GM10266 (cell line): ENCODE measurements at regions not wholly inside any gene's neighbourhood (a gene's known extent, or its start where the extent isn't known, plus 50 kb on each side); places are given as distances from the start of the nearest gene placed in this dataset.
"Not testable (repeated sequence)": the region's sequence is repeated elsewhere in the genome, so short reads cannot be mapped to it uniquely, and the experiment has no call there.

Experiments
- DNase-seq: peaks from one replicate; pipeline ENCODE4 v3.0.0; 2012; ENCODE audit errors: extremely low spot score
- CTCF ChIP-seq: IDR thresholded peaks from 2 replicates; pipeline ENCODE4 v1.5.1; 2012; ENCODE audit warnings: mild to moderate bottlenecking, low read depth; ENCODE audit not compliant: control insufficient read depth, insufficient read depth; ENCODE audit errors: missing control alignments

GRCh38 chr15:79724804-79725203 lies 172.0 kb downstream of the MTHFS start:
- no peak for DNase-seq
- no peak for TF ChIP-seq CTCF

GRCh38 chr15:79728867-79729266 lies 167.9 kb downstream of the MTHFS start:
- no peak for TF ChIP-seq CTCF
- no peak for DNase-seq

DNA sequence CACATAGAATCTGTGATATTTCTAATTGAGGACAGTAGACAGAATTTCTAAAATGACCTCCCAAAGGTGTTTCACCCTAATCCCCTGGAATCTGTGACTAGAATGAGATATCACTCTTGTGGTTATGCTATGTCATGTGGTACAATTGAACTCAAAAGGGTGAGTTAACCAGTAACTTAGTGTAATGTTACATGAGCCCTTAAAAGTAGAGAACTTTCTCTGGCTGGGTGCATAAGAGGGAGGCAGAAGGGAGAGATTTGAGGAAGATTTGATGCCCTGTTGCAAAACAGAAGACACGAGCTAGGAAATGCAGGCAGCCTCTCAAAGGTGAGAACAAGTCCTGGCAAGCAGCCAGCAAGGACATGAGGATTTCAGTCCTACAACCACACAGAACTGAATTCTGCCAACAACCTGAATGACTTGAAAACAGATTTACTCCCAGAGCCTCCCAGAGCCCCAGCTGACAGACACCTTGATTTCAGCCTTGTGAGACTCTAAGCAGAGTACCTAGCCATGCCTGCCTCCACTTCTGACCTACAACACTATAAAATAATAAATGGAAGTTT lies 160.3 kb downstream of the MTHFS start:
- no peak for TF ChIP-seq CTCF
- no peak for DNase-seq

DNA sequence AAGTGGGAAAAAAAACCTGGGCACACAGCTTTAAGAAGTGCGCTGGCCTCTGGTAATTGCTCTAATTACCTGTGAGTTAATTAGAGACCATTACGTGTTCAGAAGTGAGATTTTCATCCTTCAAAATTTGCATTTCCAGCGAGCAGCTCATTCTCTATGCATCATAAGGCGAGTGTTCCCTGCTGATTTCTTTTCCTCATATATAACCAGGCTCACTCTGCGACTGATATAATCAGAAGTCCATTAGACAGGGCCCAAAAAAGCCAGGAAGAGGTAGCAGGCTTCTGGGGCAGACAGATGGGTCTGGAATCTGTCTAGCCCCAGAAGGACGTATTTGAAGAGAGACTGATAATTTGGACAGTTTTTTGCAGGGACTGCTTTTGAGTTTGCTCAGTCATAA lies 158.7 kb downstream of the MTHFS start:
- TF ChIP-seq CTCF = no peak
- no peak for DNase-seq

- no peak for TF ChIP-seq CTCF
- DNase-seq = no peak
Observed at GRCh38 chr15:79740561-79740960, 156.3 kb downstream of the MTHFS start.

GRCh38 chr15:79743032-79743431 lies 153.8 kb downstream of the MTHFS start:
- no peak for TF ChIP-seq CTCF
- DNase-seq = no peak

DNA sequence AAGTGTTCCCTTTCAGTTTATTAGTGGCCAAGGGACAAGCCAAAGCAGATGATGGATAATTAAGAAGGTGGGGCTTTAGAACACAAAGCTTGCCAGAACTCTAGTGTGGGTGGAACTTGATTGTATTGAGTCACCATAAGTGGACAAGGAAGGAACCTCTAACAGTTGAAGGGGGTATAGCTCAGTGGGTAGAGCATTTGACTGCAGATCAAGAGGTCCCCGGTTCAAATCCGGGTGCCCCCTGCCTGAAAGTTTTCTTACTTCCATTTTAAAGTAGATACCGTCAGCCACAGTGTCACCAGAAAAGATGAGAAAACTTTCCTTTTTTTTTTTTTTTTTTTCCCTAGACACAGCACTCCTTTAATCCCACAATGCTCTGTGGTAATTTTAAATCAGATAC lies 152.3 kb downstream of the MTHFS start:
- not testable (repeated sequence) for DNase-seq

DNA sequence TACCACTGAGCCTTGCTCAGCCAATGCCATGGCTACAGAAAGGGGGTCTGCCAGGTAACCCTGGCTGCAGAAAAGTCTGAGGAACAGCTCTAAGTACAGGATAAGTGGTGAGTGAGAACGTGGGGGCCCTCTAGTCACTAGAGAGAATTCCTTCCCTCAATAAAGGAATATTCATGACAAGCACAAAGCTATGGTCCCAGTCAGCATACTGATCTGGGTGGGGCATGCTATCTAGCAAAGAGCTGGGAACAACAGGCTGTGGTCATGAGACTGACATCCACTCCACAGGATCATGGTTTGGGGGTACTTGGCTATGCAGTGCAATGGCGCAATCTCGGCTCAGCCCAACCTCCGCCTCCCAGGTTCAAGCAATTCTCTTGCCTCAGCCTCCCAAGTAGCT lies 140.4 kb downstream of the MTHFS start:
- no peak for DNase-seq
- TF ChIP-seq CTCF = no peak
